ENCODE measurements at regions not wholly inside any gene's neighbourhood (a gene's known extent, or its start where the extent isn't known, plus 50 kb on each side); places are given as distances from the start of the nearest gene placed in this dataset.

GRCh38 chr4:189519186-189519585 lies 421.5 kb upstream of the FRG1 start:
- Histone ChIP-seq H3K27me3 (no peaks in the 10 kb centered on the region), H3K9me3 (no peaks in the 10 kb centered on the region), H3K4me1 (no peaks in the 10 kb centered on the region), H3K27ac (replicated peaks in 1 of 4) (no peak overlapping the region), H3K4me3 (no peak overlapping the region), H3K36me3 (no peaks in the 10 kb centered on the region)
- TF ChIP-seq POLR2AphosphoS5 (IDR thresholded peaks at IDR 0.05) (no peak), POLR2A (IDR thresholded peaks at IDR 0.05; ENCODE audit: low read depth) (no peak), EP300 (IDR thresholded peaks at IDR 0.05) (no peak), CTCF (IDR thresholded peaks at IDR 0.05) (no peak)
- DNase-seq (ENCODE audit: extremely low spot score), result no peak
- intact Hi-C loops (cut with DNase I), result no loop called here
- WGBS, result 72% methylated on average over 2 of the region's 2 CpGs

- no peak for TF ChIP-seq EP300 (IDR thresholded peaks at IDR 0.05)
- 70% methylated on average over 4 of the region's 4 CpGs for WGBS
- DNase-seq (ENCODE audit: extremely low spot score), result no peak
- intact Hi-C loops (cut with DNase I), result no loop called here
- Histone ChIP-seq H3K27ac (replicated peaks in 1 of 4) (no peak overlapping the region), H3K4me3 (no peak overlapping the region), H3K27me3 (no peaks in the 10 kb centered on the region), H3K4me1 (no peaks in the 10 kb centered on the region), H3K9me3 (peaks cover 0 to 12% (median 2%) of the 10 kb centered on the region in 4 donors), H3K36me3 (no peaks in the 10 kb centered on the region)
These were observed 415.4 kb upstream of the FRG1 start for GRCh38 chr4:189525304-189525703.

- WGBS, result 54% methylated on average over 2 of the region's 2 CpGs
- no peak for DNase-seq (ENCODE audit: extremely low spot score)
- H3K27ac ChIP-seq (replicated peaks in 1 of 4), result no peak overlapping the region
- no peaks in the 10 kb centered on the region for H3K36me3 ChIP-seq
- intact Hi-C loops (cut with DNase I), result no loop called here
- TF ChIP-seq POLR2AphosphoS5 (IDR thresholded peaks at IDR 0.05), result no peak
- TF ChIP-seq CTCF (IDR thresholded peaks at IDR 0.05), result no peak
- no peak for TF ChIP-seq EP300 (IDR thresholded peaks at IDR 0.05)
- no peak for TF ChIP-seq POLR2A (IDR thresholded peaks at IDR 0.05; ENCODE audit: low read depth)
- no peak overlapping the region for H3K4me3 ChIP-seq
- peaks cover 0 to 40% (median 22%) of the 10 kb centered on the region in 4 donors for H3K9me3 ChIP-seq
- no peaks in the 10 kb centered on the region for H3K27me3 ChIP-seq
- H3K4me1 ChIP-seq, result no peaks in the 10 kb centered on the region
These were observed 409.8 kb upstream of the FRG1 start for GRCh38 chr4:189530848-189531247.

GRCh38 chr4:189533603-189534002 lies 407.1 kb upstream of the FRG1 start:
- Histone ChIP-seq H3K27ac (replicated peaks in 1 of 4) (no peak overlapping the region), H3K27me3 (no peaks in the 10 kb centered on the region), H3K36me3 (no peaks in the 10 kb centered on the region), H3K4me1 (no peaks in the 10 kb centered on the region), H3K4me3 (no peak overlapping the region), H3K9me3 (peaks cover 0 to 39% (median 22%) of the 10 kb centered on the region in 4 donors)
- intact Hi-C loops (cut with DNase I), result no loop called here
- no peak for DNase-seq (ENCODE audit: extremely low spot score)
- TF ChIP-seq POLR2AphosphoS5 (IDR thresholded peaks at IDR 0.05), result no peak
- no peak for TF ChIP-seq CTCF (IDR thresholded peaks at IDR 0.05)
- TF ChIP-seq POLR2A (IDR thresholded peaks at IDR 0.05; ENCODE audit: low read depth), result no peak
- no peak for TF ChIP-seq EP300 (IDR thresholded peaks at IDR 0.05)
- WGBS, result 96% methylated on average over 2 of the region's 2 CpGs

GRCh38 chr4:189547559-189547958 lies 393.1 kb upstream of the FRG1 start:
- Histone ChIP-seq H3K9me3 (no peaks in the 10 kb centered on the region), H3K27ac (replicated peaks in 1 of 4) (no peak overlapping the region), H3K4me3 (no peak overlapping the region), H3K27me3 (no peaks in the 10 kb centered on the region), H3K4me1 (no peaks in the 10 kb centered on the region), H3K36me3 (no peaks in the 10 kb centered on the region)
- WGBS, result 78% methylated on average over 7 of the region's 7 CpGs
- no peak for TF ChIP-seq EP300 (IDR thresholded peaks at IDR 0.05)
- TF ChIP-seq CTCF (IDR thresholded peaks at IDR 0.05), result no peak
- TF ChIP-seq POLR2AphosphoS5 (IDR thresholded peaks at IDR 0.05), result no peak
- TF ChIP-seq POLR2A (IDR thresholded peaks at IDR 0.05; ENCODE audit: low read depth), result no peak
- no peak for DNase-seq (ENCODE audit: extremely low spot score)
- intact Hi-C loops (cut with DNase I), result no loop called here
